ENCODE measurements at regions not wholly inside any gene's neighbourhood (a gene's known extent, or its start where the extent isn't known, plus 50 kb on each side); places are given as distances from the start of the nearest gene placed in this dataset.
"Not testable (repeated sequence)": the region's sequence is repeated elsewhere in the genome, so short reads cannot be mapped to it uniquely, and the experiment has no call there.

- no peak for DNase-seq
Measured at GRCh38 chr12:68387338-68387737, 55.2 kb upstream of the MDM1 start.

GRCh38 chr12:68389305-68389704 lies 57.1 kb upstream of the MDM1 start:
- no peak for DNase-seq

GRCh38 chr12:68391937-68392336 lies 59.8 kb upstream of the MDM1 start:
- no peak for DNase-seq

- DNase-seq = no peak
Measured at GRCh38 chr12:68392376-68392775, 60.2 kb upstream of the MDM1 start.

- DNase-seq = no peak
Measured at GRCh38 chr12:68393417-68393816, 61.3 kb upstream of the MDM1 start.

GRCh38 chr12:68397566-68398158 lies 65.5 kb upstream of the MDM1 start:
- no peak for DNase-seq

GRCh38 chr12:68398689-68399088 lies 66.5 kb upstream of the MDM1 start:
- not testable (repeated sequence) for DNase-seq

GRCh38 chr12:68400226-68400829 lies 68.2 kb upstream of the MDM1 start:
- no peak for DNase-seq

GRCh38 chr12:68402422-68402821 lies 70.3 kb upstream of the MDM1 start:
- DNase-seq = no peak

GRCh38 chr12:68403296-68403695 lies 71.1 kb upstream of the MDM1 start:
- DNase-seq = no peak

- no peak for DNase-seq
Measured at GRCh38 chr12:68403711-68404110, 71.5 kb upstream of the MDM1 start.

- no peak for DNase-seq
Measured at GRCh38 chr12:68405343-68405781, 73.2 kb upstream of the MDM1 start.

- DNase-seq = no peak
Measured at GRCh38 chr12:68406134-68406576, 74.0 kb upstream of the MDM1 start.

GRCh38 chr12:68406911-68407310 lies 74.7 kb upstream of the MDM1 start:
- DNase-seq = no peak

GRCh38 chr12:68410018-68410660 lies 78.0 kb upstream of the MDM1 start:
- DNase-seq = no peak

- no peak for DNase-seq
Measured at GRCh38 chr12:68411371-68411770, 79.2 kb upstream of the MDM1 start.

- no peak for DNase-seq
Measured at GRCh38 chr12:68414988-68415387, 82.8 kb upstream of the MDM1 start.

- no peak for DNase-seq
Measured at GRCh38 chr12:68416350-68416749, 84.2 kb upstream of the MDM1 start.

- no peak for DNase-seq
Measured at GRCh38 chr12:68416826-68417225, 84.7 kb upstream of the MDM1 start.

GRCh38 chr12:68418137-68418460 lies 85.9 kb upstream of the MDM1 start:
- DNase-seq = no peak

- no peak for DNase-seq
Measured at GRCh38 chr12:68420225-68421010, 88.3 kb upstream of the MDM1 start.

- DNase-seq = no peak
Measured at GRCh38 chr12:68422159-68422558, 90.0 kb upstream of the MDM1 start.

- no peak for DNase-seq
Measured at GRCh38 chr12:68422956-68423574, 90.9 kb upstream of the MDM1 start.
